NT2/D1 (cell line): ENCODE measurements at regions not wholly inside any gene's neighbourhood (a gene's known extent, or its start where the extent isn't known, plus 50 kb on each side); places are given as distances from the start of the nearest gene placed in this dataset.

Experiments used
- SUZ12 ChIP-seq: IDR thresholded peaks from 2 replicates; pipeline ENCODE4 v1.6.1; 2011; ENCODE audit not compliant: insufficient read length, insufficient read depth; ENCODE audit errors: extremely low read depth
- YY1 ChIP-seq: IDR thresholded peaks from 2 replicates; pipeline ENCODE4 v1.6.1; 2011; ENCODE audit not compliant: insufficient read length, insufficient read depth

DNA sequence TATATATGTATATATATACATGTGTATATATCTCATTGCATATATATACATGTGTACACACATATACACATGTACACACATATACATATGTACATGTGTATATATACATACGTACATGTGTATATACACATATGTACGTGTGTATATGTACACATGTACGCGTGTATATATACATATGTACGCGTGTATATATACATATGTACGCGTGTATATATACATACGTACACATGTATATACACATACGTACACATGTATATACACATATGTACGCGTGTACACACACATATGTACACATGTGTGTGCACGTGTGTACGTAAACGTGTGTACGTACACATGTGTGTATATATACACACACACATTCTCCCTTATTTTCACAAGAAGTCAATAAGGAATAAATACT is 141.6 kb upstream of the TMCC3 start:
- TF ChIP-seq YY1: no peak
- TF ChIP-seq SUZ12: no peak
